ENCODE measurements at regions not wholly inside any gene's neighbourhood (a gene's known extent, or its start where the extent isn't known, plus 50 kb on each side); places are given as distances from the start of the nearest gene placed in this dataset.

GRCh38 chr6:54646069-54646950 is 200.3 kb upstream of the FAM83B start:
- no peak for DNase-seq

- DNase-seq: no peak
Measured at GRCh38 chr6:54646951-54647664, 199.5 kb upstream of the FAM83B start.

GRCh38 chr6:54654381-54654780 is 192.2 kb upstream of the FAM83B start:
- DNase-seq: no peak

- no peak for DNase-seq
Measured at GRCh38 chr6:54655162-54655561, 191.4 kb upstream of the FAM83B start.

DNA sequence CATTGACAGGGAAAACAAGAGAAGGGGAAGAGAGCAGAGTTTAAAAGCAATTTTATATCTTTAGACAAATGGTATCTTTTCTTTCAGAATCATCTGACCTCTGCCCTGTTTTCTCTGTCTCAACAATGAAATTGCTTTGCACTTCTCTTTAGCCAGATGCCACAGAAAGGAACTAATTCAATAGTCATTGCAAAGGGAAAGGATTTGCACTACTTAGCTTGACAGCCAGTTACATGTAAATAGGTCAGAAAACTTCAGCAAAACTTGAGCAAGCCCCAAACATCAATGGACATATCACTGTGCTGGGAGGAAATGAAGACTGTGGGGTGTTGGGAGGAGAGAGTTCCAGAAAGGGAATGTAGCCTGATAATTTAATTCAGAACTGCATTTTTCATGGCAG is 181.3 kb upstream of the FAM83B start:
- no peak for DNase-seq

DNA sequence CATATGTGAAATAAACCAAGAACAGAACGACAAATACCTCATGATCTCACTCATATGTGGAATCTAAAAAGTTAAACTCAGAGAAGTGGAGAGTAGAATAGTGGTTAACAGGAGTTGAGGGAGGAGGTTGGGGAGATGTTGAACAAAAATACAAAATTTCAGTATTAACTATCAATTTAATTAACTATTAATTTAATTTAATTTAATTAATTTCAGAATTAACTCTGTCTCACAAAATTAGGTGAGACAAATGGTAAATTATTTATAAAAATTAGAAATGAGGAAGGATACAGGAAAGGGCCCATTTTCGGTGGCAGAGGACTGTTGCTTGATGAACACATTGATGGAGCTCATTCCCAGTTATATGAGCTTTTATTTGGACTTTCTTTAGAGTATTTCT is 166.0 kb upstream of the FAM83B start:
- DNase-seq: no peak

DNA sequence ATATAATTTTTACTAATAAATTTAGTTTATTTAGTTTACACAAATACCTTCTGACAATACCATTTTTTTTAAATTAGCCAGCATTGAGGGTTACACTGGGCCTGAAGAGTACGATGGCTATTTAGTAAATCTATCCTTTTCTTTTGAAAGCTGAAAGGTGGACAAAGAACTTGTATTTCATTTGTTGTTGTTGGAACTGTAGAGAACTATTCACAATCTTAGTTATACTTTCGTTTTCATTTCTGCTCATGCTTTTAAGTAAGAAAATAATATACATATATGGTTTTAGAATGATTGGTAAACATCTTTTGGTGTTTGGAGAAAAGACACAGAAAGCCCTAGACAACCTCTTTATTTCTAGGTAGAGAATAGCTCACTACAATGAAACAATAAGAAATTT is 165.3 kb upstream of the FAM83B start:
- DNase-seq: no peak

DNA sequence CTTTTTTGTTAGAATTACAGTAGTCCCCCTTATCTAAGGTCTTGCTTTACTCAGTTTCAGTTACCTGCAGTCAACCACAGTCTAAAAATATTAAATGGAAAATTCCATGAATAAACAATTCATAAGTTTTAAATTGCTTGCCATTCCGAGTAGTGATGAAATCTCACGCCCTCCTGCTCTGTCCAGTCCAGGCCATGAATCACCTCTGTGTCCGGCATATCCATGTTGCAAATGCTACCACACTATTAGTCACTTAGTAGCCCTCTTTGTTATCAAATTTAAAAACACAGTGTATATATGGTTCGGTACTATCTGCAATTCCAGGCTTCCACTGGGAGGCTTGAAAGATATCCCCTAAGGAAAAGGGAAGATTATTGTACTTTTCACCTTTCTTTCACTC is 164.6 kb upstream of the FAM83B start:
- no peak for DNase-seq

DNA sequence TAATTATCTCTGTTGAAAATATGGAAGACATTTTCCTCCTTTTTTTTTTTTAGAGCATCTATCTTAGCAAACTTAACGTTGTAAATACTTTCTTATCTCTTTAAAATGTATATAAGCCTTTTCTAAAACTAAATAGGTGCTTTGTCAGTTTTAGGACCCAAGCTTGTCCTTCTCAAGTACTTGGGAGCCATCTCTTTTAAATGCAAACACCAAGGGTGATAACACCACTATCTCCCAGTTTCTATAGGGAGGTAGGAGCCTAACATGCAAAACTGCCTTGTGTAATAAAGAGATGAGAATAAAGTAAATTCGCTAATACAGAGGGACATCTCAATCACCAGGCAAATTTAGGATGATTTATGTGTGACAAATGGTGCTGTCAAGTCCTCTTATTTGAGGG is 157.0 kb upstream of the FAM83B start:
- DNase-seq: no peak

GRCh38 chr6:54690596-54690995 is 156.0 kb upstream of the FAM83B start:
- DNase-seq: no peak

GRCh38 chr6:54694928-54695532 is 151.5 kb upstream of the FAM83B start:
- DNase-seq: no peak

GRCh38 chr6:54695815-54696214 is 150.8 kb upstream of the FAM83B start:
- no peak for DNase-seq

- DNase-seq: no peak
Measured at GRCh38 chr6:54697424-54697823, 149.1 kb upstream of the FAM83B start.

DNA sequence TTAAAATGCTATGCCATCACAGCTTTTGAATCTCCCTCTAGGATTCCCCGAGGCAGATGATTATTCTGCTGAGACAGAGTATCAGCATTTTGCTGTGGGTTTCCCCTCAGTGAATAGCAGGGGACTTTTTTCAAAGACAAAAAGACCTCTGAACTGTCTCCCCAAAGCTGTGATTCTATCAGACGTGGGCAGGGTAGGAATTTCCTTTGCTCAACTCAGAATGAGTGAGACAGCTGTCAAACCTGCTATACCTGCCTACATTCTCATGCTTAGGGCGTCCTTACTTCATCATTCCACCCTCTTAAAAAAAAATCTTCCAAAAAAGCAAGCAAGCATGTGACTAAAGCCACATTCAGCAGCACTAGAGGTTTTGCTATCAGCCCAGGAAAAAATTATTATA is 147.6 kb upstream of the FAM83B start:
- no peak for DNase-seq

GRCh38 chr6:54700158-54700557 is 146.4 kb upstream of the FAM83B start:
- DNase-seq: no peak

- DNase-seq: no peak
Measured at GRCh38 chr6:54702772-54703171, 143.8 kb upstream of the FAM83B start.

DNA sequence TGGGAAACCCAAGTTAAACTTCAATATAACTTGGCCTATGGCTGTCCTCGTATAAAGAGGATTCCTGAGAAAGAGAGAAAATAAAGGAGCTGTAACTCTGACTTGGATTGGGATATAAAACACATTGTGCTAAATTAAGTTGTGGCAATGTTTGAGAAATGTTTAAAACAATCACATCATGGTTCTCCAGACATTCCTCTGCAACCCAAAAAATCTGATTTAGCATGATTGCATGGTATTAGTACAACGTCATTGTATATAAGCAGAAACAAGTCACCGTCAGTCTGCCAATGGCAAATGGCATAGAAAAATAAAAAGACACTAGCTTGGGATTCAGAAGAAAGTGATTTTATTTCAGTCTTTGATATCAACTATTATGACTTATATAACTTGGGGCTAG is 140.2 kb upstream of the FAM83B start:
- no peak for DNase-seq

DNA sequence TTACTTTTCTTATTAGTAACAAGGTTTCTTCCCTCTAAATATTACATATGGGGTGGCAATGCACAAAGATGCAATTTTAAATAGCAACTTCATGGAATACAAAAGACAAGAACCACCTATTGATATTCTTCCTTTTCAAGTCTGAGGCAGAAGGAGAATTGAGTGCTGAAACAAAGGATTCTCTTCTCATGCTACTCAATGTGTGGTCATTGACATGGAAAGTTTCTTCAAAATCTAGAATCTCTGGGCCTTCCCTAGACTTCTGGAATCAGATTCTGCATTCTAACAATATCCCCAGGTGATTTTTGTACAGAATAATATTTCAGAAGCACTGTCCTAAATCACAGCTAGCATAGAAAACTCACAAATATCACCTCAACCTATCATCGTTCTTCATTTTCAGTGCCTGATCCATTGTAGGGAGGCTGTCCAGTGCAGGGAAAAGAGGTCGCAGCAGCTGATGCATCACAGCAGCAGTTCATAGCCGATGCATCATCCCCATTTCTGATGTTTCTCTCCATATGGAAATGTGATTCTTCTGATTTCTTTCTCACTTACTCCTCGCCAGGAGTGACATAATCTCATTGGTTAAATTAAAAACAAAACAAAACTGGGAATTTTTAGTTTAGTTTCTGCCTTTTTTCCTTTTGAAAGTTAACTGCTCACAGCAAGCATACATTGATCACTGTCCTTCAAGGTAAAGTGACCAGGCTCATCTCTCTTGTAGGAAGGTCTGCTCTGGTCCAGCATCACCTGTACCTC is 139.5 kb upstream of the FAM83B start:
- DNase-seq: no peak

DNA sequence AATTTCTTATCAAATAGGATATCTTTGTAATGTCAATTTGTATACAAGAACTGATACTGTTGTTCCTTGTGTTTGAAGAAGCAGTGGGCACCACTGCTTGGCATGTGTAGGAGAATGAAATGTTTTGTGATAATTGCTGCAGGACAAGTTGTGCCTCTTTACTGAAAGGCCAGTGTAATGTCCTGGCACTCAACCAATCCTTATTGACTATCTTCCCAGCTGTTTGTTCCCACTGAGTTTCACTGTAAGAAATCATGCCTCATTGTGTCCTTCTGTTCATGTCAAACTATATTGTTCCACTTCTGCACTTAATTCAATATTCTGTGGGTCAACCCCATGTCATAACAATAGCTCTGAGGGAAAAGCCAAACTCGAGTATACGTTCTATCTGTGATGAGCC is 136.1 kb upstream of the FAM83B start:
- DNase-seq: no peak

- no peak for DNase-seq
Measured at GRCh38 chr6:54716010-54716409, 130.6 kb upstream of the FAM83B start.

DNA sequence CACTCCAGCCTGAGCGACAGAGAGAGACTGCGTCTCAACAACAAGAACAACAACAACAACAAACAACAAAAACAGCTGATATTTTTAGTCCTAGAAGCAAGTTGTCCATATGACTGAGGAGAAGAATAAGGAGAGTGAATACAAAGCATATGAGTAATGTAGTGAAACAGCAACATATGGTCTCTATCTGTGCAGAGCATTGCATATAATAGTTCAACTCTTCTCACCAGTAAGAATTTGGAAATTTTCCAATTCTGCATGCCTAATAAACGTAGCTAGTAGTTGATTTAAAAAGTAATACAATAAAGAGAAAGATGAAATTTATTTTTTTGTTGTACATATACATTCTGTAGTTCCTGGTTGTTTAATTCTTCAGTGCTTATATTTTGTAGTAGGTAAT is 129.7 kb upstream of the FAM83B start:
- no peak for DNase-seq

DNA sequence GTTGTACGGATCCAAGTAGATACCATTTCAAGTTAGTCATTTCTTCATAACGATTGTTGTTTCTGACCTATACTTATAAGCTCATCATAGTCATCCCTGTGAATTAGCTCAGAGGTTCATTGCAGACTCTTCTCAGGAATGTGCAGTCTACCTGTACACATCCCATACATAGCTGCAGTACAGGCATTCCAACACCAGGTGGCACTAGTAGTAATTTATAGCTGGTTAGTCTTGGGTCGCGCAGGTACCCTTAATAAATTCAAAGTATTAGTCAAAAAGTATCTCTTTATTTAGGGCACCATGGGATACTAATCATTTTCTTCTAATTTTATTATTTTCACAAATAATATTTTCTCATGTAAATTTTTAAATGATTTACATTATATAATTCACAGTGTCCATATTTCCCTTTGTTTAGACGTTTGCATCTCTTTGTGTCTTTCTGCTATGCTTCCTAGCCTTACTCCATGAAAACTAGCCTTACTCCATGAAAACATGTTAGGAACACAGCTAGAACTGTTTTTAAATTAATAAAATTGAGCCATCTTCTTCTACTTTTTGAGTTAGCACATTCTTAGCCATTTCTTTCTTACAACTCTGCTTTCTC is 128.6 kb upstream of the FAM83B start:
- peak; percentile 70 for DNase-seq

DNA sequence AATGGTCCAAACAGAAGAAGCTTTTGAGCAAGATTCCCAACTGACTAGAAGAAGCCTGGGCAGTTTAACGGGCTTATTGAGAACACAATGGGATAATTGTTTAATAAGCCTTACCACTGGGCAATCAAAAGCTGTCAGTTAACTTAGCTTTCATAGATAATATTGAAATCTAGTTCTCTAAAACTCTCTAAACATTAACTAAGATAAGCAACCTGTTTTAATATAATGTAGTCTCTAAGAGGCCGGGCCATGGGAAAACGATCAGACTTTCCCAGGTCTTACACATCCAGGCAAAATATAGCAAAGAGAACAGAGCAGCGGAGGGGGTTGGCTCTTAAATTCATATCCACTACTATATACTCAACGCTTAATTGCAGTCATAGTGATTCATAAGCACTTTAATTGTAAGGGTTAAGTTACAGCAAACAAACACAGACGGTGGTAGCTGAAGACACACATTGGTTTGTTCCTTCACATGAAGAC is 128.0 kb upstream of the FAM83B start:
- DNase-seq: peak; percentile 93
